HG03565 (cell line): ENCODE measurements at regions not wholly inside any gene's neighbourhood (a gene's known extent, or its start where the extent isn't known, plus 50 kb on each side); places are given as distances from the start of the nearest gene placed in this dataset.
"Not testable (repeated sequence)": the region's sequence is repeated elsewhere in the genome, so short reads cannot be mapped to it uniquely, and the experiment has no call there.

Experiments used
- ATAC-seq: cut with Tn5 transposase; IDR thresholded peaks from one replicate; pipeline ENCODE4 v1.9.1; 2021; ENCODE audit warnings: mild to moderate bottlenecking, moderate library complexity; ENCODE audit not compliant: unreplicated experiment

- no peak for ATAC-seq
Observed at GRCh38 chr17:68097161-68097805, 61.7 kb downstream of the KPNA2 start.

GRCh38 chr17:68099341-68099753 lies 63.8 kb downstream of the KPNA2 start:
- not testable (repeated sequence) for ATAC-seq

GRCh38 chr17:68100000-68100641 lies 64.6 kb downstream of the KPNA2 start:
- ATAC-seq, result no peak

- peak; percentile 71 for ATAC-seq
Observed at GRCh38 chr17:68101075-68101986, 65.8 kb downstream of the KPNA2 start.

- no peak for ATAC-seq
Observed at GRCh38 chr17:68101987-68102314, 66.4 kb downstream of the KPNA2 start.

GRCh38 chr17:68102318-68102758 lies 66.8 kb downstream of the KPNA2 start:
- no peak for ATAC-seq

GRCh38 chr17:68103148-68103547 lies 67.6 kb downstream of the KPNA2 start:
- no peak for ATAC-seq

- no peak for ATAC-seq
Observed at GRCh38 chr17:68106085-68106484, 70.5 kb downstream of the KPNA2 start.

GRCh38 chr17:68107373-68107772 lies 71.8 kb downstream of the KPNA2 start:
- no peak for ATAC-seq

GRCh38 chr17:68108313-68109000 lies 72.9 kb downstream of the KPNA2 start:
- ATAC-seq, result no peak

- not testable (repeated sequence) for ATAC-seq
Observed at GRCh38 chr17:68109404-68109803, 73.9 kb downstream of the KPNA2 start.

- not testable (repeated sequence) for ATAC-seq
Observed at GRCh38 chr17:68116211-68116610, 80.7 kb downstream of the KPNA2 start.

GRCh38 chr17:68122587-68122986 lies 87.1 kb downstream of the KPNA2 start:
- ATAC-seq, result no peak

GRCh38 chr17:68125111-68125870 lies 89.8 kb downstream of the KPNA2 start:
- ATAC-seq, result no peak

- no peak for ATAC-seq
Observed at GRCh38 chr17:68127914-68128313, 92.4 kb downstream of the KPNA2 start.

- ATAC-seq, result no peak
Observed at GRCh38 chr17:68131456-68131855, 95.9 kb downstream of the KPNA2 start.

GRCh38 chr17:68133346-68134045 lies 98.0 kb downstream of the KPNA2 start:
- no peak for ATAC-seq

- ATAC-seq, result no peak
Observed at GRCh38 chr17:68134046-68134637, 98.6 kb downstream of the KPNA2 start.

GRCh38 chr17:68134731-68135130 lies 99.2 kb downstream of the KPNA2 start:
- ATAC-seq, result no peak
